Activated CD4-positive, alpha-beta memory T cell treated with anti-CD3 and anti-CD28 coated beads for 36 hours (primary cell): ENCODE measurements at regions not wholly inside any gene's neighbourhood (a gene's known extent, or its start where the extent isn't known, plus 50 kb on each side); places are given as distances from the start of the nearest gene placed in this dataset.
"Not testable (repeated sequence)": the region's sequence is repeated elsewhere in the genome, so short reads cannot be mapped to it uniquely, and the experiment has no call there.

Experiments
- CTCF ChIA-PET: fragments of 350-600 bp; sonication (Branson Sonifier 250); formaldehyde crosslinking; loops from one replicate; lab custom pipeline; 2021; ENCODE audit warnings: antibody characterized with exemption, inconsistent platforms; lab: Charles Lee
- POLR2A ChIA-PET: fragments of 350-600 bp; sonication (Branson Sonifier 250); formaldehyde crosslinking; loops from one replicate; lab custom pipeline; 2021; ENCODE audit warnings: antibody characterized with exemption; lab: Charles Lee
- DNase-seq: peaks from one replicate; pipeline ENCODE4 v3.0.0-alpha.2; 2020
- H3K27ac Mint-ChIP-seq: one replicate; pipeline ENCODE4 v1.8.0; 2021; ENCODE audit warnings: mixed read lengths
- H3K27me3 Mint-ChIP-seq: one replicate; pipeline ENCODE4 v1.8.0; 2021; ENCODE audit warnings: mixed read lengths
- H3K36me3 Mint-ChIP-seq: one replicate; pipeline ENCODE4 v1.8.0; 2021; ENCODE audit warnings: mixed read lengths
- H3K4me1 Mint-ChIP-seq: one replicate; pipeline ENCODE4 v1.8.0; 2021; ENCODE audit warnings: low read depth, mixed read lengths
- H3K4me3 Mint-ChIP-seq: one replicate; pipeline ENCODE4 v1.8.0; 2021; ENCODE audit warnings: mild to moderate bottlenecking, mixed read lengths
- H3K9me3 Mint-ChIP-seq: one replicate; pipeline ENCODE4 v1.8.0; 2021; ENCODE audit warnings: mixed read lengths
- intact Hi-C: fragments of 100-400 bp; cut with micrococcal nuclease; formaldehyde crosslinking; loops from one replicate; pipeline ENCODE4 v1.15.1; 2023

DNA sequence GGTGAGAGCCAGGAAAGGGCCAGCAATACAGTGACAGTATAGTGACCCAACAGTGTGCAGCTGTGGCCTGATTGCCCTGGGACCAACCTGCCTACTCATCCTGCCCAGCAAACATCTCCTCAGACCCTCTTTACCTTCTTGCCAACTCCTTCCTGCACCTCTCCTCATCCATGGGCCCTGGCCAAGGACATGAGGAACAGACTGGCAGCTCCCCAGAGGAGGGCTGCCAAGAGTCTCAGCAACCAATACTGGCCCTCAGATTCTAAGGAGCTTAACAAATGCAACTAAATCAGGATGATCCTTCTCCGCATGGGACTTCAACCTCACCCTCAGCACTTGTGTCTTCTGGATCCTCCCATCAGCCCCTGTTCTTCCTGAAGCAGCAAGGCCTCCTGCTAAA, 77.0 kb downstream of the RPL27A start:
- ChIA-PET CTCF (interaction anchor here (0.5 kb wide), 1 partner anchor 33 kb away, joined by 3 read pairs; no protein-coding TSS in a partner anchor), POLR2A (no interaction called here)
- Mint-ChIP-seq H3K27ac (no peak overlapping the region), H3K4me1 (no peaks in the 10 kb centered on the region), H3K27me3 (no peaks in the 10 kb centered on the region), H3K36me3 (no peaks in the 10 kb centered on the region), H3K9me3 (no peaks in the 10 kb centered on the region), H3K4me3 (no peak overlapping the region)
- no peak for DNase-seq
- intact Hi-C loops, result no loop called here

DNA sequence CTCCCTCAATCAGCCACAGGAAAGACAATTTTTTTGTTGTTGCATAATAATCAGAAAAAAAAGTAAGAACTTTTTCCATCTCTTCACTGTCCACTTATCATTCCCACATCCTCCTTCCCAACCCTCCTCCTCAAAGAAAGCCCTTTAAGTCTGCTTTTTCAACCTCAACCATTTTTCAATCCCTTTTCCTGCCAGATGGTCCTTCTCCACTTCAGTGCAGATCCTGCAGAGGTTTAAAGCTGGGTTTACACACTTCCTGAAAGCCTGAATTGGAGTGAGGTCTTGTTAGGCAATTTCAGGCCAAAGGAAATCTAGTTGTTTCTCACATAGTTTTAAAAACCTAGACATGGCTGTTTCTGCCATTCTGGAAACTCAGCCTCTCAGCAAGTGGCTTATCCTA, 78.3 kb downstream of the RPL27A start:
- intact Hi-C loops, result no loop called here
- Mint-ChIP-seq H3K27ac (no peak overlapping the region), H3K36me3 (no peaks in the 10 kb centered on the region), H3K27me3 (no peaks in the 10 kb centered on the region), H3K9me3 (no peaks in the 10 kb centered on the region), H3K4me1 (no peaks in the 10 kb centered on the region), H3K4me3 (no peak overlapping the region)
- ChIA-PET POLR2A (no interaction called here), CTCF (no interaction called here)
- DNase-seq, result no peak

- ChIA-PET POLR2A (no interaction called here), CTCF (no interaction called here)
- no peaks in the 10 kb centered on the region for H3K4me1 Mint-ChIP-seq
- no peak for DNase-seq
- H3K27ac Mint-ChIP-seq, result no peak overlapping the region
- H3K9me3 Mint-ChIP-seq, result no peaks in the 10 kb centered on the region
- H3K36me3 Mint-ChIP-seq, result no peaks in the 10 kb centered on the region
- H3K27me3 Mint-ChIP-seq, result no peaks in the 10 kb centered on the region
- no peak overlapping the region for H3K4me3 Mint-ChIP-seq
- intact Hi-C loops, result no loop called here
These were observed 80.6 kb downstream of the RPL27A start for GRCh38 chr11:8763070-8763685.

DNA sequence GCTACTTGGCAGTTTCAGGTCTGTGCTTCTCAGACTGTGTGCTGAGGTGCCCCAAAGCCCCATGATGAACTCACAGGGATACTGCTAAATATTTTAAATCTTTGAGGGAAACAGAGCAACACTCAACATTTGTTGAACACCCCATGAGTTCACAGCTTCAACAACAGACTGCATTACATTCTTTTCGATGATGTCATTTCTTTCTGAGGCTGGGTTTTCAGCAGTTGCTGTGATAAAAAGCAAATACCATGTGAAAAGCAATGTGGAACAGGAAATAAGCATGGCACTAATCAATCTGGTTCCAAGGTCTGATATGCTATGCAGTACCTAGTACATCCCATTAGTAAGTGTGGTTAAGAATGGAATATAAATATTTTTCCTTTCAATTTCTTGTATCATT, 82.7 kb downstream of the RPL27A start:
- no peak overlapping the region for H3K27ac Mint-ChIP-seq
- POLR2A ChIA-PET, result no interaction called here
- H3K4me3 Mint-ChIP-seq, result no peak overlapping the region
- no peaks in the 10 kb centered on the region for H3K4me1 Mint-ChIP-seq
- H3K9me3 Mint-ChIP-seq, result no peaks in the 10 kb centered on the region
- no peaks in the 10 kb centered on the region for H3K36me3 Mint-ChIP-seq
- peaks cover 1% of the 10 kb centered on the region for H3K27me3 Mint-ChIP-seq
- no peak for DNase-seq
- intact Hi-C loops, result no loop called here
- CTCF ChIA-PET, result no interaction called here

DNA sequence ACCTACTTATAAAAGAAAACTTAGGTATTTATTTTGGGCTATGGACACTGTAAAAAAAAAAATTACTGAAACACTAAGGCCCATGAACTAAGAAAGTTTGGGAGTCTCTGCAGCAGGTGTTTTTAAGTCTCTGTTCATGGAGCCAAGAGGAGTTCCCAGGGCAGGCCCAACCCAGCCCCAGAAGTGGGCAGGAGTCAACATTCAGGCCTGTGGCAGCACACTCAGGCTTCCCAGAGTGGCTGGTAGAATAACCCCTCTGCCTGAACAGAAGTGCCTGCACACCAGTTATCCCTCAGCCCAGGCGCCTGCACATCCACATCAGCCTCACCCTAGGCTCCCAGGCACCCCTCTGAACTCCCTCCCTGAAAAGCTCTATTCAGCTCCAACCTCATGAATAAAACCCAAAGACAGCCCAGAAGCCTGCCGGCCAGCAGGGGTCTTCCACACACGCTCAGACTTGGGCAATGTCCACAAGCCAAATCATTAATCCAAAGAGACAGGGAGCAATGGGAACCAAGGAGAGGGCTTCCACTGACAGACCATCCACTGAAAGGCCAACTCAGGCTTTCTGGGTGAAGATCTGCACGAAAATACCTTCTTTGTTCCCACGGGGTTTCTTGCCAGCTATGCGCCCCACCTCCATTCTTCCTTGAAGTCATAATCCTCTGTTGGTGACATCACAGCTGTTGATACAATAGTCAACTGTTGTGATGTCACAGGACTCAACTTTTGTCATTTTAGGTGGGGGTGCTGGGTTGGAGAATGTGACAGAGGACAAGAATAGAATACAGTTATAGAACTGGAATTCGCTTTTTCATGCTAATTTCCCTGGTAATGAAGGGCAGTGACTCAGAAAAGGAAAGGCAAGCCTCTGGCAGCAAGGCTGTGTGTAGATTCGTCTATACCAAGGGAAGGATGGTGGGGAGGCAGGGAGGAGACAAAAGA, 83.7 kb downstream of the RPL27A start:
- POLR2A ChIA-PET, result no interaction called here
- peaks cover 1% of the 10 kb centered on the region for H3K27me3 Mint-ChIP-seq

GRCh38 chr11:8766988-8767374, 84.4 kb downstream of the RPL27A start:
- Mint-ChIP-seq H3K9me3 (no peaks in the 10 kb centered on the region), H3K36me3 (no peaks in the 10 kb centered on the region), H3K27me3 (peaks cover 1% of the 10 kb centered on the region), H3K4me3 (no peak overlapping the region), H3K27ac (no peak overlapping the region), H3K4me1 (no peaks in the 10 kb centered on the region)
- ChIA-PET CTCF (no interaction called here), POLR2A (no interaction called here)
- no peak for DNase-seq
- intact Hi-C loops, result no loop called here

More for the DNA sequence above, 83.7 kb downstream of the RPL27A start:
- H3K9me3 Mint-ChIP-seq, result no peaks in the 10 kb centered on the region
- DNase-seq, result no peak
- H3K4me1 Mint-ChIP-seq, result no peaks in the 10 kb centered on the region
- H3K4me3 Mint-ChIP-seq, result no peak overlapping the region
- H3K27ac Mint-ChIP-seq, result no peak overlapping the region
- intact Hi-C loops, result no loop called here
- CTCF ChIA-PET, result no interaction called here
- H3K36me3 Mint-ChIP-seq, result no peaks in the 10 kb centered on the region

GRCh38 chr11:8767466-8768142, 85.0 kb downstream of the RPL27A start:
- intact Hi-C loops, result no loop called here
- ChIA-PET CTCF (no interaction called here), POLR2A (no interaction called here)
- DNase-seq, result no peak
- H3K9me3 Mint-ChIP-seq, result no peaks in the 10 kb centered on the region
- H3K4me1 Mint-ChIP-seq, result no peaks in the 10 kb centered on the region
- H3K27ac Mint-ChIP-seq, result no peak overlapping the region
- no peaks in the 10 kb centered on the region for H3K36me3 Mint-ChIP-seq
- H3K4me3 Mint-ChIP-seq, result no peak overlapping the region
- H3K27me3 Mint-ChIP-seq, result peaks cover 1% of the 10 kb centered on the region

DNA sequence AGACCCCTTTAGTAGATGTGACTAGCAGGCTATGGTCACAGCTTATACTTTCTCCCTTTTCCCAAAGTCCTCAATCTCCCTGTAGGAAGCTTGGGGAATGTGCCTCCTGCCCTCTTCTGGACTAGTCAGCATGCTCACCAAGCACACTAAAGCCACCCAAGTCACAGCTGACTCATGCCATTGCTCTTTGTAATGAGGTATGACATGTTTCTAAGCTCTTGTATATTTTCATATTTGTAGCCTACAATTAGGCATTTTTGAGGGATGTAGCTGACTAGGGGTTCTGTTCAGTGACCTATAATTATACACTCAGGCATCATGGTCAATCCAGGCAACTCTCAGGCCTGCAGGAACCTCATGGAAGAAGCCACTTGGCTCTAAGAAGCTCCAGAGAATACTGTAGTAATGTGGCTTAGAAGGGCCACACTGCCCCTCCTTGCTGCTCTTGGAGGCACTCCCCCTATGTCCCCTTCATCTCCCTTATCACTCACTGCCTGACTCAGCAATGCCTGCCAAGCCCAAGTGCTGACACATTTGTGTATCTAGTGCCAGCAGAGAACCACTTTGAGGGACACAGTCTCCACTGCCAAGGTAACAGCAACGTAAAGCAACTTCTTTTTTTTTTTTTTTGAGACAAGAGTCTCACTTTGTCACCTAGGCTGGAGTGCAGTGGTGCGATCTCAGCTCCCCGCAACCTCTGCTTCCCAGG, 86.2 kb downstream of the RPL27A start:
- Mint-ChIP-seq H3K9me3 (no peaks in the 10 kb centered on the region), H3K4me3 (no peak overlapping the region), H3K4me1 (peaks cover 3% of the 10 kb centered on the region), H3K27ac (no peak overlapping the region), H3K27me3 (peaks cover 1% of the 10 kb centered on the region), H3K36me3 (no peaks in the 10 kb centered on the region)
- POLR2A ChIA-PET, result no interaction called here
- intact Hi-C loops, result no loop called here
- peak; percentile 15 for DNase-seq
- CTCF ChIA-PET, result no interaction called here

- intact Hi-C loops, result no loop called here
- POLR2A ChIA-PET, result no interaction called here
- Mint-ChIP-seq H3K36me3 (no peaks in the 10 kb centered on the region), H3K4me1 (peaks cover 3% of the 10 kb centered on the region), H3K27ac (no peak overlapping the region), H3K27me3 (peaks cover 1% of the 10 kb centered on the region), H3K9me3 (no peaks in the 10 kb centered on the region), H3K4me3 (no peak overlapping the region)
- CTCF ChIA-PET, result no interaction called here
- no peak for DNase-seq
These were observed 90.3 kb downstream of the RPL27A start for GRCh38 chr11:8772571-8773519.

- H3K27me3 Mint-ChIP-seq, result no peaks in the 10 kb centered on the region
- no peak overlapping the region for H3K27ac Mint-ChIP-seq
- intact Hi-C loops, result no loop called here
- POLR2A ChIA-PET, result no interaction called here
- CTCF ChIA-PET, result no interaction called here
- peaks cover 3% of the 10 kb centered on the region for H3K4me1 Mint-ChIP-seq
- H3K36me3 Mint-ChIP-seq, result no peaks in the 10 kb centered on the region
- H3K9me3 Mint-ChIP-seq, result no peaks in the 10 kb centered on the region
- H3K4me3 Mint-ChIP-seq, result no peak overlapping the region
- no peak for DNase-seq
These were observed 91.4 kb downstream of the RPL27A start for GRCh38 chr11:8773916-8774539.

GRCh38 chr11:8774916-8775315, 92.3 kb downstream of the RPL27A start:
- POLR2A ChIA-PET, H3K4me3 Mint-ChIP-seq, CTCF ChIA-PET: not testable (repeated sequence)

More at GRCh38 chr11:8774916-8775315, 92.3 kb downstream of the RPL27A start:
- H3K36me3 Mint-ChIP-seq, H3K27ac Mint-ChIP-seq, H3K27me3 Mint-ChIP-seq, H3K9me3 Mint-ChIP-seq, H3K4me1 Mint-ChIP-seq, DNase-seq, intact Hi-C loops: not testable (repeated sequence)
